Retinal pigment epithelial cell (primary cell): ENCODE measurements at regions not wholly inside any gene's neighbourhood (a gene's known extent, or its start where the extent isn't known, plus 50 kb on each side); places are given as distances from the start of the nearest gene placed in this dataset.
"Not testable (repeated sequence)": the region's sequence is repeated elsewhere in the genome, so short reads cannot be mapped to it uniquely, and the experiment has no call there.

ENCODE experiments used
- DNase-seq: peaks from one replicate; pipeline ENCODE4 v3.0.0-alpha.2; 2010; ENCODE audit warnings: low read depth
- H3K4me3 ChIP-seq: 2 replicates; pipeline ENCODE4 v1.5.1; 2011; ENCODE audit warnings: mild to moderate bottlenecking, low read length, control low read depth, moderate library complexity
- CTCF ChIP-seq: conservative IDR thresholded peaks from 2 replicates; pipeline ENCODE4 v1.5.1; 2011; ENCODE audit warnings: low read depth, low read length, control low read depth, inconsistent platforms

- no peak for TF ChIP-seq CTCF
- H3K4me3 ChIP-seq, result no peak overlapping the region
- DNase-seq, result no peak
Measured at GRCh38 chr14:43338713-43339112, 1168.4 kb downstream of the FSCB start.

GRCh38 chr14:43336351-43336750 is 1170.7 kb downstream of the FSCB start:
- no peak for TF ChIP-seq CTCF
- H3K4me3 ChIP-seq, result no peak overlapping the region
- no peak for DNase-seq

GRCh38 chr14:43326501-43327407 is 1180.3 kb downstream of the FSCB start:
- H3K4me3 ChIP-seq, DNase-seq: not testable (repeated sequence)

- no peak for DNase-seq
- no peak for TF ChIP-seq CTCF
Measured at GRCh38 chr14:43316427-43316826, 1190.7 kb downstream of the FSCB start.

GRCh38 chr14:43313719-43314118 is 1193.4 kb downstream of the FSCB start:
- no peak for TF ChIP-seq CTCF
- no peak for DNase-seq
- no peak overlapping the region for H3K4me3 ChIP-seq

More at GRCh38 chr14:43316427-43316826, 1190.7 kb downstream of the FSCB start:
- no peak overlapping the region for H3K4me3 ChIP-seq

GRCh38 chr14:43308421-43309110 is 1198.5 kb downstream of the FSCB start:
- DNase-seq, result no peak
- TF ChIP-seq CTCF, result no peak
- H3K4me3 ChIP-seq, result no peak overlapping the region

GRCh38 chr14:43307836-43308235 is 1199.2 kb downstream of the FSCB start:
- no peak overlapping the region for H3K4me3 ChIP-seq
- DNase-seq, result no peak
- TF ChIP-seq CTCF, result no peak
